Spleen (tissue), 11 donors: ENCODE measurements at regions not wholly inside any gene's neighbourhood (a gene's known extent, or its start where the extent isn't known, plus 50 kb on each side); places are given as distances from the start of the nearest gene placed in this dataset.

Source experiments
- DNase-seq: peaks from one replicate; pipeline ENCODE4 v3.0.0-alpha.2; 2020
- H3K27ac ChIP-seq, 8 donors: fragments of 200-600 bp; sonication (generic) in 7 of 8; 1 replicate in 4 of 8; 2 replicates in 4 of 8; pipeline versions ENCODE4 v1.5.0 to v1.8.0; 2016 to 2021; ENCODE audit warnings: inconsistent platforms in 4 of 8, mild to moderate bottlenecking in 4 of 8, moderate library complexity in 1 of 8
- H3K27me3 ChIP-seq, 7 donors: fragments of 200-600 bp; sonication (generic) in 6 of 7; replicated peaks in 1 of 7; 1 replicate in 4 of 7; 2 replicates in 3 of 7; pipeline versions ENCODE4 v1.5.0 to v1.8.0; 2016 to 2021; ENCODE audit warnings: inconsistent platforms in 3 of 7, mild to moderate bottlenecking in 1 of 7
- H3K36me3 ChIP-seq, 6 donors: fragments of 200-600 bp; sonication (generic) in 5 of 6; 1 replicate in 4 of 6; 2 replicates in 2 of 6; pipeline versions ENCODE4 v1.5.0 to v1.8.0; 2016 to 2021; ENCODE audit warnings: inconsistent platforms in 2 of 6
- H3K4me1 ChIP-seq, 6 donors: fragments of 200-600 bp; sonication (generic) in 5 of 6; 1 replicate in 3 of 6; 2 replicates in 3 of 6; pipeline versions ENCODE4 v1.5.0 to v1.8.0; 2016 to 2021; ENCODE audit warnings: inconsistent platforms in 3 of 6
- H3K4me3 ChIP-seq, 8 donors: fragments of 200-600 bp; sonication (generic) in 7 of 8; 1 replicate in 4 of 8; 2 replicates in 4 of 8; pipeline versions ENCODE4 v1.5.0 to v1.8.0; 2016 to 2021; ENCODE audit warnings: inconsistent platforms in 4 of 8, mild to moderate bottlenecking in 4 of 8, moderate library complexity in 2 of 8
- H3K9me3 ChIP-seq, 8 donors: fragments of 200-600 bp; sonication (generic) in 7 of 8; 1 replicate in 4 of 8; 2 replicates in 4 of 8; pipeline versions ENCODE4 v1.5.0 to v1.8.0; 2016 to 2021; ENCODE audit warnings: inconsistent platforms in 4 of 8
- POLR2A ChIP-seq, 3 donors: fragments of 450-650 bp; IDR thresholded peaks; one replicate each; pipeline ENCODE4 v1.5.1; 2017; ENCODE audit warnings: antibody characterized with exemption in 3 of 3, mild to moderate bottlenecking in 1 of 3
- POLR2AphosphoS5 ChIP-seq, 3 donors: sonication (generic); formaldehyde crosslinking; IDR thresholded peaks; one replicate each; pipeline ENCODE4 v1.5.1; 2017; ENCODE audit warnings: antibody characterized with exemption in 3 of 3
- WGBS, 5 donors: extraction: QIAGEN DNeasy Blood & Tissue Kit in 3 of 5; methylation state at CpG; one replicate each; pipeline versions ENCODE4 v1.1.5 to v1.1.7; 2013 to 2018; 5-methylcytosine and 5-hydroxymethylcytosine counted together
- intact Hi-C: fragments of 100-400 bp; cut with DNase I; formaldehyde crosslinking; loops from one replicate; pipeline ENCODE4 v1.15.0; 2023; ENCODE audit warnings: low total_unique reads
- TF ChIP-seq, protein P1 (sequence below), 11 experiments: fragments of 200-600 bp in 7 of 11; fragments of 450-650 bp in 4 of 11; sonication (generic) in 4 of 11; IDR thresholded peaks in 8 of 11; conservative IDR thresholded peaks in 3 of 11; 1 replicate in 7 of 11; 2 replicates in 4 of 11; pipeline versions ENCODE4 v1.4.0 to v1.8.0; 2016 to 2021; ENCODE audit warnings: antibody characterized with exemption in 11 of 11, inconsistent platforms in 4 of 11, mild to moderate bottlenecking in 1 of 11
- donor health status: healthy with polysubstance abuse.
- donor health status: DM: no; HTN: no; CAD: no; lungs with moderate emphysema.
- donor health status: DM: no; HTN: no; CAD: no.
- donor health status: Bipolar disorder and iron deficiency.
- donor health status: healthy.
- donor health status: DM: no; HTN: no; CAD: no.
- donor health status: DM: yes; HTN: yes; CAD: no.

DNA sequence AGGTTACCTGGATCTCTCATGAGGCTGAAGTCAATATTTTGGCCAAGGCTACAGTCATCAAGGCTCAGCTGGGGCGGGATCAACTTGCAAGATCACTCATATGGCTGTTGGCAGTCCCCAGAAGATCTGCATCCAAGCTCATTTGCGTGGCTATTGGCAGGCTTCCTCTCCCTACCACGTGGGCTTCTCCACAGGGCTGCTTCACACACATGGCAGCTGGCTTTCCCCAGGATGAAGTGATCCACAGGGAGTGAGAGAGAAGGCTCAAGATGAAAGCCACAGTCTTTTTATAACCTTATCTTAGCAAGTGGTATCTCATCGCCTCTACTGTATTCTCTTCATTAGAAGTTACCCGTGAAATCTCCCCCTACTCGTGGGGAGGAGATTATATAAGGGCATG is 167.4 kb downstream of the TMEM26 start:
- Histone ChIP-seq H3K9me3 (peaks cover 0 to 5% (median 0%) of the 10 kb centered on the region in 8 donors), H3K27me3 (no peaks in the 10 kb centered on the region), H3K4me1 (peaks cover 2 to 43% (median 24%) of the 10 kb centered on the region in 6 donors), H3K36me3 (no peaks in the 10 kb centered on the region), H3K27ac (peak overlapping the region in 4 of 8 donors; percentile 28 to 61 (median 53)), H3K4me3 (no peak overlapping the region)
- TF ChIP-seq, protein P1, sequence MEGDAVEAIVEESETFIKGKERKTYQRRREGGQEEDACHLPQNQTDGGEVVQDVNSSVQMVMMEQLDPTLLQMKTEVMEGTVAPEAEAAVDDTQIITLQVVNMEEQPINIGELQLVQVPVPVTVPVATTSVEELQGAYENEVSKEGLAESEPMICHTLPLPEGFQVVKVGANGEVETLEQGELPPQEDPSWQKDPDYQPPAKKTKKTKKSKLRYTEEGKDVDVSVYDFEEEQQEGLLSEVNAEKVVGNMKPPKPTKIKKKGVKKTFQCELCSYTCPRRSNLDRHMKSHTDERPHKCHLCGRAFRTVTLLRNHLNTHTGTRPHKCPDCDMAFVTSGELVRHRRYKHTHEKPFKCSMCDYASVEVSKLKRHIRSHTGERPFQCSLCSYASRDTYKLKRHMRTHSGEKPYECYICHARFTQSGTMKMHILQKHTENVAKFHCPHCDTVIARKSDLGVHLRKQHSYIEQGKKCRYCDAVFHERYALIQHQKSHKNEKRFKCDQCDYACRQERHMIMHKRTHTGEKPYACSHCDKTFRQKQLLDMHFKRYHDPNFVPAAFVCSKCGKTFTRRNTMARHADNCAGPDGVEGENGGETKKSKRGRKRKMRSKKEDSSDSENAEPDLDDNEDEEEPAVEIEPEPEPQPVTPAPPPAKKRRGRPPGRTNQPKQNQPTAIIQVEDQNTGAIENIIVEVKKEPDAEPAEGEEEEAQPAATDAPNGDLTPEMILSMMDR (IDR thresholded peaks at IDR 0.05 in 8 of 11, conservative IDR thresholded peaks at IDR 0.05 in 3 of 11): no peak
- no peak for TF ChIP-seq POLR2A (IDR thresholded peaks at IDR 0.05)
- TF ChIP-seq POLR2AphosphoS5 (IDR thresholded peaks at IDR 0.05): no peak
- 68 to 75% (median 71%) methylated on average over 6 of the region's 6 CpGs for WGBS, 5 donors
- no peak for DNase-seq
- intact Hi-C loops: loop anchor here (5.0 kb wide), 1 partner anchor 468 kb away; no protein-coding TSS in a partner anchor

DNA sequence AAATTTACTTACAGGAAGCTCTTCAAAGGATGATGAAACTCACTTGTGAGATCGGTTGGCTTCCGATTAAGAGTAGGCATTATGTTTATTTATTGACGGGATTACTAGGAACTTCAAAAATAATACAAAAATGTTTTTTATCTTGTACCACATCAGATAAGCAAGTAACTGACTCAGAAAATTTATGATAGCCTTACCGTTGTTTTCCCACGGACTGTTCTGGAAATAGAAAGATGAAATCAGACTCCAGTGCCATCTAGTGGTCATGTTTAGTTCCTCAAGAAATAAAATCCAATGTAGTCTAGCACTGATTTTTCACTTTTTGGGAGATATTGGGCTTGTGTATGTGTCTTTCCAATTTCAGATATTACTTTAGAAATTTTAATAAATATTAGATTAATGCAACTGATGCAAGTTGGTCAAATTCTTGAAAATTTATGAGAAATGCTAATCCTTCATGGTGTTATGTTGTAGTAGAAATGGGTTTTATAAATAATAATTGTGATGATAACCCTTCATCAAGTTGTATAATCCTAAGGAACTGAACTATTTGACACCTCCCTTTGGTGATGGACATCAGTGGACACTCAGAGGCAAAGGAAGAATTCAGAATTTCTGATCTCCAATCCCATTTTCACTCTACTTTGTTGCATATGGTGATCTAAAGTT is 168.8 kb downstream of the TMEM26 start:
- H3K4me1 ChIP-seq: peaks cover 2 to 43% (median 24%) of the 10 kb centered on the region in 6 donors
- peak overlapping the region in 2 of 8 donors; percentile 11 to 47 for H3K4me3 ChIP-seq
- intact Hi-C loops: no loop called here
- H3K36me3 ChIP-seq: no peaks in the 10 kb centered on the region
- peak overlapping the region in 2 of 8 donors; percentile 1 to 17 for H3K27ac ChIP-seq
- H3K9me3 ChIP-seq: no peaks in the 10 kb centered on the region
- H3K27me3 ChIP-seq: no peaks in the 10 kb centered on the region
- TF ChIP-seq POLR2A (IDR thresholded peaks at IDR 0.05): no peak
- TF ChIP-seq, protein P1 (IDR thresholded peaks at IDR 0.05 in 8 of 11, conservative IDR thresholded peaks at IDR 0.05 in 3 of 11): peak in 10 of 11 experiments; percentile 16 to 78 (median 61)
- DNase-seq: no peak
- 3 to 8% (median 4%) methylated on average over 5 of the region's 5 CpGs for WGBS, 5 donors

- Histone ChIP-seq H3K4me1 (peaks cover 2 to 43% (median 24%) of the 10 kb centered on the region in 6 donors), H3K4me3 (peak overlapping the region in 2 of 8 donors; percentile 11 to 47), H3K9me3 (no peaks in the 10 kb centered on the region), H3K27me3 (no peaks in the 10 kb centered on the region), H3K36me3 (no peaks in the 10 kb centered on the region), H3K27ac (peak overlapping the region in 1 of 8 donors; percentile 17)
- intact Hi-C loops: no loop called here
- DNase-seq: no peak
- WGBS, 5 donors: 56 to 69% (median 63%) methylated on average over 3 of the region's 3 CpGs
- no peak for TF ChIP-seq POLR2AphosphoS5 (IDR thresholded peaks at IDR 0.05)
- TF ChIP-seq, protein P1 (IDR thresholded peaks at IDR 0.05 in 8 of 11, conservative IDR thresholded peaks at IDR 0.05 in 3 of 11): no peak
- TF ChIP-seq POLR2A (IDR thresholded peaks at IDR 0.05): no peak
Observed at GRCh38 chr10:61283481-61284221, 169.5 kb downstream of the TMEM26 start.

DNA sequence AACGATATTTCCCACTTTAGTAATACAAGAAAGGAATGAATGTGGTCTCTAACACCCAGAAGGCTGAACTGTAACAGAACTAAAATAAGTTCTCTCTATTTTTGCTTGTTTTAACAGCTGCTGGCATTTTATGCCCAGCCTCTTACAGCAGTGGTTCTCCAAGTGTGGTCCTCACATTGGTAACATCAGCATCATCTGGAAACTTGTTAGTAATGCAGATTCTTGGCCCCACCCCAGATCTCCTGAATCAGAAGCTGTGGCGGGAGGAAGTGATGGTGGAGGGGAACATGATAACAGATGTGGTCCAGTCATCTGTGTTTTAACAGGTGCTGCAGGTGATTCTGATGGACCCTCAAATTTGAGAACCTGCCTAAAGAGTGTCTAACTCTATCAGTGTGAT is 170.1 kb downstream of the TMEM26 start:
- DNase-seq: no peak
- intact Hi-C loops: no loop called here
- H3K27ac ChIP-seq: no peak overlapping the region
- 78 to 95% (median 82%) methylated on average over 2 of the region's 2 CpGs for WGBS, 5 donors
- H3K36me3 ChIP-seq: no peaks in the 10 kb centered on the region
- TF ChIP-seq POLR2AphosphoS5 (IDR thresholded peaks at IDR 0.05) (no peak), POLR2A (IDR thresholded peaks at IDR 0.05) (no peak)
- TF ChIP-seq, protein P1 (IDR thresholded peaks at IDR 0.05 in 8 of 11, conservative IDR thresholded peaks at IDR 0.05 in 3 of 11): no peak
- peaks cover 2 to 43% (median 24%) of the 10 kb centered on the region in 6 donors for H3K4me1 ChIP-seq
- H3K9me3 ChIP-seq: no peaks in the 10 kb centered on the region
- no peaks in the 10 kb centered on the region for H3K27me3 ChIP-seq
- no peak overlapping the region for H3K4me3 ChIP-seq
